GM23338 (cell line): ENCODE measurements at regions not wholly inside any gene's neighbourhood (a gene's known extent, or its start where the extent isn't known, plus 50 kb on each side); places are given as distances from the start of the nearest gene placed in this dataset.

Experiments used
- ATAC-seq: fragments of 200-7000 bp; cut with Tn5 transposase; 3 replicates; pipeline ENCODE4 v1.9.1; 2020
- DNase-seq: peaks from one replicate; pipeline ENCODE4 v3.0.0-alpha.2; 2015; ENCODE audit warnings: low spot score
- H2AFZ ChIP-seq: fragments of 200-600 bp; sonication (generic); 2 replicates; pipeline ENCODE4 v1.8.0; 2016; ENCODE audit warnings: antibody characterized with exemption, mild to moderate bottlenecking, moderate library complexity
- H3F3A ChIP-seq: fragments of 200-600 bp; sonication (generic); replicated peaks from 2 replicates; pipeline ENCODE4 v1.8.0; 2017; ENCODE audit warnings: antibody characterized with exemption, mixed run types, low read depth
- H3K27ac ChIP-seq: fragments of 200-600 bp; sonication (generic); 2 replicates; pipeline ENCODE4 v1.6.1; 2016; ENCODE audit warnings: low read depth
- H3K27me3 ChIP-seq: fragments of 200-600 bp; sonication (generic); 2 replicates; pipeline ENCODE4 v1.8.0; 2016; ENCODE audit warnings: mild to moderate bottlenecking, mixed run types, moderate library complexity; ENCODE audit not compliant: insufficient read depth
- H3K36me3 ChIP-seq: fragments of 200-600 bp; sonication (generic); 2 replicates; pipeline ENCODE4 v1.8.0; 2016; ENCODE audit warnings: mild to moderate bottlenecking; ENCODE audit not compliant: insufficient read depth
- H3K4me1 ChIP-seq: fragments of 200-600 bp; sonication (generic); 2 replicates; pipeline ENCODE4 v1.8.0; 2016; ENCODE audit warnings: mild to moderate bottlenecking, moderate library complexity; ENCODE audit not compliant: insufficient read depth
- H3K4me2 ChIP-seq: fragments of 200-600 bp; sonication (generic); 2 replicates; pipeline ENCODE4 v1.7.1; 2017; ENCODE audit warnings: mixed run types
- H3K4me3 ChIP-seq: fragments of 200-600 bp; sonication (generic); 2 replicates; pipeline ENCODE4 v1.6.1; 2016; ENCODE audit warnings: mixed run types
- H3K79me2 ChIP-seq: fragments of 200-600 bp; sonication (generic); replicated peaks from 2 replicates; pipeline ENCODE4 v1.8.0; 2017; ENCODE audit warnings: mild to moderate bottlenecking; ENCODE audit not compliant: insufficient read depth
- H3K9me2 ChIP-seq: fragments of 200-600 bp; sonication (generic); 2 replicates; pipeline ENCODE4 v1.8.0; 2017; ENCODE audit not compliant: insufficient read depth
- H4K20me1 ChIP-seq: fragments of 200-600 bp; sonication (generic); replicated peaks from 2 replicates; pipeline ENCODE4 v1.8.0; 2017; ENCODE audit warnings: mild to moderate bottlenecking; ENCODE audit not compliant: insufficient read depth
- H3K27ac Mint-ChIP-seq: 2 replicates; pipeline ENCODE4 v1.8.0; 2020; ENCODE audit warnings: inconsistent platforms, mild to moderate bottlenecking, moderate library complexity, mixed read lengths
- H3K27me3 Mint-ChIP-seq: 3 replicates; pipeline ENCODE4 v1.8.0; 2022; ENCODE audit warnings: low read depth, mild to moderate bottlenecking, moderate library complexity, mixed read lengths, inconsistent platforms; ENCODE audit not compliant: insufficient read depth, poor library complexity
- H3K36me3 Mint-ChIP-seq: 3 replicates; pipeline ENCODE4 v1.8.0; 2021; ENCODE audit warnings: low read depth, mild to moderate bottlenecking, inconsistent platforms, moderate library complexity, mixed read lengths
- H3K4me1 Mint-ChIP-seq: 3 replicates; pipeline ENCODE4 v1.8.0; 2020; ENCODE audit warnings: mild to moderate bottlenecking, inconsistent platforms, mixed read lengths
- H3K4me3 Mint-ChIP-seq: 3 replicates; pipeline ENCODE4 v1.8.0; 2021; ENCODE audit warnings: moderate library complexity, mild to moderate bottlenecking, inconsistent platforms, mixed read lengths
- H3K9me3 Mint-ChIP-seq: 3 replicates; pipeline ENCODE4 v1.8.0; 2020; ENCODE audit warnings: moderate library complexity, mild to moderate bottlenecking, inconsistent platforms, mixed read lengths
- CREB1 ChIP-seq: fragments of 250-450 bp; sonication (Bioruptor Pico); IDR thresholded peaks from 2 replicates; pipeline ENCODE4 v1.5.0; 2020; ENCODE audit warnings: low read depth, mild to moderate bottlenecking, moderate library complexity
- CTCF ChIP-seq, 2 experiments: fragments of 200-600 bp in 1 of 2; sonication (generic) in 1 of 2; conservative IDR thresholded peaks; 2 replicates each; pipeline versions ENCODE4 v1.5.1 to v1.6.1; 2016 to 2017; ENCODE audit warnings: antibody characterized with exemption in 2 of 2, low read depth in 2 of 2, mild to moderate bottlenecking in 2 of 2, moderate library complexity in 1 of 2
- ETS1 ChIP-seq: IDR thresholded peaks from 2 replicates; pipeline ENCODE4 v1.6.1; 2016; ENCODE audit warnings: antibody characterized with exemption
- EZH2 ChIP-seq: fragments of 200-600 bp; sonication (generic); IDR thresholded peaks from one replicate; pipeline ENCODE4 v1.8.0; 2017; ENCODE audit warnings: antibody characterized with exemption, mild to moderate bottlenecking, low read depth; ENCODE audit not compliant: unreplicated experiment
- EZH2phosphoT487 ChIP-seq: fragments of 200-600 bp; sonication (generic); IDR thresholded peaks from one replicate; pipeline ENCODE4 v1.8.1; 2018; ENCODE audit warnings: antibody characterized with exemption; ENCODE audit not compliant: unreplicated experiment
- JUNB ChIP-seq: IDR thresholded peaks from one replicate; pipeline ENCODE4 v1.6.1; 2016; ENCODE audit warnings: antibody characterized with exemption; ENCODE audit not compliant: unreplicated experiment
- NANOG ChIP-seq: IDR thresholded peaks from 2 replicates; pipeline ENCODE4 v1.6.1; 2016; ENCODE audit warnings: antibody characterized with exemption, borderline replicate concordance
- STAT1 ChIP-seq: IDR thresholded peaks from one replicate; pipeline ENCODE4 v1.6.1; 2016; ENCODE audit warnings: antibody characterized with exemption; ENCODE audit not compliant: unreplicated experiment
- ZNF114 ChIP-seq: fragments of 250-450 bp; sonication (Bioruptor Pico); IDR thresholded peaks from 2 replicates; pipeline ENCODE4 v1.5.0; 2020; ENCODE audit warnings: mild to moderate bottlenecking, moderate library complexity
- ZNF331 ChIP-seq: fragments of 250-450 bp; sonication (Bioruptor Pico); IDR thresholded peaks from 2 replicates; pipeline ENCODE4 v1.5.0; 2020; ENCODE audit warnings: low read depth, mild to moderate bottlenecking, moderate library complexity
- ZNF462 ChIP-seq: fragments of 250-450 bp; sonication (Bioruptor Pico); IDR thresholded peaks from 2 replicates; pipeline ENCODE4 v1.5.0; 2020; ENCODE audit warnings: mild to moderate bottlenecking, moderate library complexity

- no peak for TF ChIP-seq EZH2
- no peak for TF ChIP-seq EZH2phosphoT487
- TF ChIP-seq NANOG = no peak
- no peak for TF ChIP-seq ZNF114 (CRISPR knock-in tag)
- no peak for TF ChIP-seq ETS1
- TF ChIP-seq CTCF (conservative IDR thresholded peaks at IDR 0.05; ENCODE audit: low read depth in 2 of 2) = no peak
- no peak for TF ChIP-seq ZNF331
Measured at GRCh38 chr12:46574847-46575246, 202.3 kb upstream of the SLC38A2 start (continued).

GRCh38 chr12:46573347-46573658, 200.7 kb upstream of the SLC38A2 start:
- Histone ChIP-seq H3K4me3 (no peak overlapping the region), H4K20me1 (no peaks in the 10 kb centered on the region), H3F3A (no peaks in the 10 kb centered on the region), H2AFZ (no peak overlapping the region), H3K9me2 (peaks cover 3% of the 10 kb centered on the region; the same call in 1 of the 2 replicates), H3K36me3 (peaks cover 6% of the 10 kb centered on the region), H3K27ac (no peak overlapping the region), H3K4me2 (no peak overlapping the region), H3K79me2 (no peaks in the 10 kb centered on the region), H3K27me3 (no peaks in the 10 kb centered on the region), H3K4me1 (peaks cover 6% of the 10 kb centered on the region; the same call in 1 of the 2 replicates)
- Mint-ChIP-seq H3K36me3 (peaks cover 10% of the 10 kb centered on the region), H3K27me3 (peaks cover 1% of the 10 kb centered on the region), H3K27ac (no peak overlapping the region), H3K9me3 (peaks cover 12% of the 10 kb centered on the region), H3K4me3 (no peak overlapping the region), H3K4me1 (peaks cover 6% of the 10 kb centered on the region; the same call in 2 of the 3 replicates)
- TF ChIP-seq JUNB (no peak), ZNF331 (no peak), STAT1 (no peak)
- DNase-seq (no peak), ATAC-seq (no peak)

GRCh38 chr12:46572644-46573346, 200.2 kb upstream of the SLC38A2 start:
- no peak overlapping the region for H3K27ac ChIP-seq
- no peaks in the 10 kb centered on the region for H4K20me1 ChIP-seq
- H3K4me1 Mint-ChIP-seq = peaks cover 6% of the 10 kb centered on the region; the same call in 2 of the 3 replicates
- peaks cover 15% of the 10 kb centered on the region for H3K36me3 Mint-ChIP-seq
- peaks cover 3% of the 10 kb centered on the region; the same call in 1 of the 2 replicates for H3K9me2 ChIP-seq
- peaks cover 1% of the 10 kb centered on the region for H3K27me3 Mint-ChIP-seq
- peaks cover 7% of the 10 kb centered on the region for H3K36me3 ChIP-seq
- H3K27ac Mint-ChIP-seq = no peak overlapping the region
- no peak for ATAC-seq
- H3K4me3 ChIP-seq = no peak overlapping the region
- H3K4me3 Mint-ChIP-seq = no peak overlapping the region
- DNase-seq = no peak
- H3K27me3 ChIP-seq = no peaks in the 10 kb centered on the region
- peaks cover 17% of the 10 kb centered on the region for H3K9me3 Mint-ChIP-seq
- no peak overlapping the region for H2AFZ ChIP-seq
- no peaks in the 10 kb centered on the region for H3K79me2 ChIP-seq
- H3K4me1 ChIP-seq = peaks cover 6% of the 10 kb centered on the region; the same call in 1 of the 2 replicates
- H3K4me2 ChIP-seq = no peak overlapping the region
- H3F3A ChIP-seq = no peaks in the 10 kb centered on the region
- TF ChIP-seq EZH2phosphoT487 (no peak), CREB1 (CRISPR knock-in tag) (no peak), ZNF462 (CRISPR knock-in tag) (no peak), STAT1 (no peak), NANOG (no peak)
